ENCODE measurements at regions not wholly inside any gene's neighbourhood (a gene's known extent, or its start where the extent isn't known, plus 50 kb on each side); places are given as distances from the start of the nearest gene placed in this dataset.

DNA sequence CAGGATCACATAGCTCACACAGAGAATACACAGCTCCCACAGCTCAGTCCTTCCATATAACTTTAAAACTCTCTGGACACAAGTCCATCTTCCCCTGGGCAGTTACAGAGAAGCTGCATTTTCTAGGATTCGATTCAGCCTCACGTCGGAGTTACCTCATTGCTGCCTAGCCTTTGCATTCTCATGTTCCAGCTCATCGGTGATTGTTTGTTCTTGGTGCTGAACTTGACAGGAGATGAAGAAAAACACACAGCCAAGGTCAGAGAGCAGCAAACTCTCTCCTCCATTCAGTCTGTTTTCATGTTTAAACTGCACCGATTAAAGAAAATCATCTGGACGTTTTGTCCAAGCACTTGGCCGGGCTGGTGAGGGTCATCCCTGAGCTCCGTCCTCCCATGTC, 375.5 kb upstream of the CFAP20DC start:
- no peak for DNase-seq (ENCODE audit: low read depth in 4 of 4, low spot score in 3 of 4)

DNA sequence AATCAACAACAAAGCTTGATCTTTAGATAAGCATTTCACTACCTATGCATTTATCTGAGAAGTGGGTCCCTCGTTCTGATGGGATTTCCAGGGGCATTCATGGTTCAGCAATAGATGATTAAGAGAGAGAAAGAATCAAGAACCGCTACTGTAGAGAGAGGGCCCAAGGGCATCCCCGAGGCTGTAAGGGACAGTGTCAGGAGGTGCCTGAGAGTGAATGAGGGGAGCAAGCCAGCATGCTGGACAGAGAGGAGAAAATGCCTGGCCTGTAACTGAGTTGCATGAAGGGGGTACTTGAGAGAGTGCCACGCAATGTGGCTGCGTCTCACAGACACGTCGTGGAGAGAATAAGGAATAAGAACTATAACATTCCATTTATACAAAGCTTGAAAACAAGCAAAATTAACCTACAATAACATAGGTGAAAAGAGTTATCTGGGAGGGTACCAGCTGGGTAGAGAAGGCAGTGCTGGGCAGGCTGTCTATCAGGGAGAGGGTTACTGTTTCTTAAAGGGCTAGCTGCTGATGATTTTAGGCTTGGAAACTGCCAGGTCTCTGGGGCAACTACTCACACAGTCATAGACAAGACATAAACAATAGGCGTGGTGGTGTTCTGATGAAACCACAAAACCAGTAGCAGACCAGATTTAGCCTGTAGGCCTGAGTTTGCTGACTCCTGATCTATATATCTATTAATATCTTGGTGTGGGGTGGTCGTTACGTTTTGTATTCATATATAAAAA, 374.6 kb upstream of the CFAP20DC start:
- DNase-seq (ENCODE audit: low read depth in 4 of 4, low spot score in 3 of 4): no peak

DNA sequence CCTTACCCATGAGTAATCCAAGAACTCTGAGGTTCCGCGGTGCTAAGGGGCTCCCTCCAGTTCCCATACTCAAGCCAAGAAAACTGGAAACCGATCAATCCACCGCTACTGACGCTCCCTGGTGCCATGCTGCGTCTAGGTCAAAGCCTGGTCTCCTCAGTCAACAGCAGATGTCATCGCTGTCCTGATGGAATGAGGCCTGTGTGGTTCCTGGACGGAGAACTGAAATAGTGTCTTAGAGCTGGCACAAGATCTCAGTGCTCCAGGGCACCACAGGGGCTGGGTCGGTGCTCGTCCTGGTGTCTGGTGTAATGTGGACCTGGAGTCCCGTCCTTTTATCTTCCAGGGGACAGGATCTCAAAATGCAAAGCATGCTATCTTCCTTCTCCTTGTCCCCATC, 373.9 kb upstream of the CFAP20DC start:
- no peak for DNase-seq (ENCODE audit: low read depth in 4 of 4, low spot score in 3 of 4)

DNA sequence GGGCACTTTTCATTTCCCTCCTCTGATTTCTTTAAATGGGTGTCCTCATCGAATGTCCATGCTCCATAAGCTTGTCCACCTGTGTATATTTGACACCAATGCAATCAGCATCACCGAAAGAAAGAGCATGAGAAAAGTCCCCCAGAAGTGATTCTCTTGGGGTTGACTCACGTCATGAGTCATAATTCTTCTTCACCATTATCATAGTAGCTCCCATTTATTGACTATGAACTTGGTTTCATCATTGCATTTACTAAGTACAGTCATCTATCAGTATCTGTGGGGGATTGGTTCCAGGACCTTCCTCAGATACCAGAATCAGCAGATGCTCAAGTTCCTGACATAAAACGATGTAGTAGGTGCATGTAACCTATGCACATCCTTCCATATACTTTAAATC, 372.5 kb upstream of the CFAP20DC start:
- DNase-seq (ENCODE audit: low read depth in 4 of 4, low spot score in 3 of 4): no peak

DNA sequence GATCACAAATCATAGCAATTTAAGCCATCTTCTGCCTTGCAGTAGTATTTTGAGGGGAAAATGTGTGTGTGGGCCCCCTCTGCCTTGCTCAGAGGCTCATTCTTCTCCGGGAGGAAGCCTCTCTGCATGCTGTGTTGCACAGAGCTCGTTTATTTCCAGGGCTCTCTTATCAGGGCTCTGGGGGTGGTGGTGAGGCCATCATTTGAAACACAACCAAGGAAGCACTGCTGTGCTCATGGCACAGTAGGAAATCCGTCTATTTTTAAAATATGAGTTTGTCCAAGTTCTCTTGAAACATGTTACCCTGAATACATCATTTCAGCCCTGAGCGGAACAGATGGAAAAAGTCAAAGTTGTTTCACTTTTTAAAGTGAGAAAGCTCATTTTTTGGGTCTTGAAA, 369.0 kb upstream of the CFAP20DC start:
- no peak for DNase-seq (ENCODE audit: low read depth in 4 of 4, low spot score in 3 of 4)

DNA sequence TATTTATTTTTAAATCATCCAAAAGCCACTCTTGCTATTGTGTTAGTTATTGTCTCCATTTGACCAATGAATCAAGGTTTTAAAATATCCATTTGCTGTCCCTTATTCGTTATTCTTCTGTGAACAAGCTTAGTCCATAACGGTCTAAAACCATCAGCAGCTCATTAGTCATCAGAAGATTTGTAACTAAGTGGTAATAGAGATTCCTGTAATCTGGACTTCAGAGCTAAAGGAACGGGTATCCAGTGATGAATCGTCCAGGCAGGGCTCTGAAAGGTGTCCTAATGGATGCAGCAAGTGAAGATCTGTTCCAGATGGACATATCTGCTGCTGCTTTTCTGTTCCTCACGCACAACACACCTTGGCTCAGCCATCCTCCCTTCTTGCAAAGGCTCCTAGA, 362.7 kb upstream of the CFAP20DC start:
- no peak for DNase-seq (ENCODE audit: low read depth in 4 of 4, low spot score in 3 of 4)

DNA sequence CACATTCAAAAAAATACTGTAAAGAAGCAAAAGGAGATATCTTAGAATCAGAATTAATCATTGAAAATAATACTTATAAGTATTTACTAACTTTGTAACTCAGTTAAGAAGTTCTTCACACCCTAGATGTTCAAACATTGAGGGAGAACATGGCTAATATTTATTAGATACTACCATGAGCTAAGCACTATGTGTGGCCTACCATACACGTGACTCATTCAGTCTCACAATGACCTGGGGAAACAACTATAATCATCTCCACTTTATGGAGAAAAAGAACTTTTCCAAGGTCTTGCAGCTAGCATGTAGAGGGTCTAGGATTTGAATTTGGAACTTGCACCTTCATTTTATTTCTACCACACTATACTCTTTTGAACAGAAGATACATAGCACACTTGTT, 361.9 kb upstream of the CFAP20DC start:
- no peak for DNase-seq (ENCODE audit: low read depth in 4 of 4, low spot score in 3 of 4)

DNA sequence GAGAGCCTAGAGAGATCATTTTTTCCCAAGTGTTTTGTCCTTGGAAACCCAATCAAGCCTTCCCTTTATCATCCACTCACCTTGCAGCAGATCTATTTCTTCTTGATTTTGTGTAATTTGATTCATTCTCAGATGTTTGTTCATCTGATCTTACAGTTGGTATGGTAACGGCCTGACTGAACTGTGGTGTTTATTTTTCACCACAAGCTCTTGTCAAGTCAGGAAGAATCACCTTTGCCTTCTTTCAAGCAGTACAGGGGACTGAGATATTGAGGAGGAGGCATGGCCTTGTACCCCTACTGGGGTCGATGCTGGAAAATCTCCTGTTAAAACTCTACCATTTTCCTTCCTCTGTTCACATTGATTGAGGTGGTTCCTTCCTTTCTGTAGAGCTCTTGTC, 361.4 kb upstream of the CFAP20DC start:
- no peak for DNase-seq (ENCODE audit: low read depth in 4 of 4, low spot score in 3 of 4)

DNA sequence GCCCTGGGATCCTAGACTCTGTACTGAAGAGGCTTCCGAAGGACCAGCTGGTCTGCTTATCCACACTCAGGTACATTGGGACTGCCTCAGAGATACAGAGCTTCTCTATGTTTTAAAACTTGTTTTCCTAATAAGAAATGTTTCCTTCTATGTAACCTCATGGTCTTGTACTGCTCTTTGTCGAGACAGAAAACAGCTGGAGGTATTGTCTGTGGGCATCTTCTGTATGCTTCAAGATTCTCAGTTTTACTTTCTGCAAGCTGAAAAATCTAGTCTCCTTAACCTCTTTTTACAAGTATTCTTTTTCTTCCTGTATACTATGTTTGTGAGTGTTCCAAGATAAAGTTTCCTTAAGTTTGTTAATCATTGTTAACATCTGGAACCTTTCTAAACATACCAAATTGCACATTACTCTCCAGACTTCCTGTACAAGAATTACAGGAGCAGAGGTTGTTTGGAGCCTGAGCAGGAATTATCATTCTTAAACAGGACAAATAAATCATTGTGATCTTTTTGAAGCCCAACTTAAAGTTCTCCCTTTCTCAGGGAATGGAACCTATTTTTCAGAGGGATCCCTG, 358.3 kb upstream of the CFAP20DC start:
- peak in 2 of 4 donors; percentile 15 to 24 for DNase-seq (ENCODE audit: low read depth in 4 of 4, low spot score in 3 of 4)

DNA sequence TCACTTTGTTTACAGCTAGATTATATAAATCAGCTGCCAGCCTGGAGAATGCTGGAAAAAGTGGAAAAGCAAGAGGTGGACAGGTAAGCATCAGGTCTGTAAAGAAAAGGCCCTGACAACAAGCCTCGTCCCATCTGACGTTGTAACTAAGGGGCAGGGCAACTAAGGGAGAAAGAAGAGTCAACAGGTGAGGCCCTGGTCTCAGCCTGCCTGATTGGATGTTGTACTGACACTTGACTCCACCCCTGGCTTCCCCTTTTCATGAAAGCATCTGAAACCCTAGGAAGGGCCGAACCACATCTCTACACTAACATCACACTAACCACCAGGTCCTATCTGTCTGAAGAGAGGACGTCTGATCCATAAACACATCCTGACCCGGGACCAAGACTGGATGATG, 357.6 kb upstream of the CFAP20DC start:
- DNase-seq (ENCODE audit: low read depth in 4 of 4, low spot score in 3 of 4): no peak

DNA sequence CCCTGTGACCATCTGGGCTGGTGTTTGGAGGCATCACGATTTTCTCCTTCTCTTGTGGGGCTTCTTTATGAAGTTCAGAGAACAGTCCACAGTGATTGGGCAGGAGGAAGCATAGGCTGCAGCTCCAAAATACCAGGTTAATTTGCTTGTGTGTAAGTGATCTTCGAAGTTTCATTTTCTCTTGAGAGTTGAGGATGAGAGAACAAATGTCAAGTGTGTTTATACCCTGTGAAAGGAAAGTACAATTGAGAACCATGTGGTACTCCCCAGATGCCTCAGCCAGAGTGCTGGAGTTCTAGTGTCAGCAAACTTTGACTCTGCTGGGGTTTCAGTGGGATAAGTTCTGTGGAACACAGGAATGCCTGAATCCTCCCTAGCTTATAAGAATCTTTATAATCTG, 357.1 kb upstream of the CFAP20DC start:
- no peak for DNase-seq (ENCODE audit: low read depth in 4 of 4, low spot score in 3 of 4)

DNA sequence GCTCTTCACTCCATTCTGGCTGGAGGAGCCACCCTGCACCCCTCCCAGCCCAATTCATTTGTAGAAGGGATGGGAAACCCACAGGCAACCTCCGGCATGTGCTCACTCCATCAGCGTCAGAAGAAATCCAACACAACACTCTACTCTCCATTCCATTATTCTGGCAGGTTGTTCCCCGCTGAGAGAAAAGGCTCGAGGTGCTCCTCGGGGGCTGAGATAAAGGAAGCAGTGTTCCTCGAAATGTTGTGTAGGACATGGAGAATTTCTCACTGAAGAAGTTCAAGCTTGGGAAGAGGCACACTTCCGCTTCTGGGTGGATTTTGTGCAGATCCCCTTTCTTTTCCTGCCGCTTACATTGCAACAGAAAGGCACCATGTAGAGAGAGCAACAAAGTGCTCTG, 355.0 kb upstream of the CFAP20DC start:
- no peak for DNase-seq (ENCODE audit: low read depth in 4 of 4, low spot score in 3 of 4)

DNA sequence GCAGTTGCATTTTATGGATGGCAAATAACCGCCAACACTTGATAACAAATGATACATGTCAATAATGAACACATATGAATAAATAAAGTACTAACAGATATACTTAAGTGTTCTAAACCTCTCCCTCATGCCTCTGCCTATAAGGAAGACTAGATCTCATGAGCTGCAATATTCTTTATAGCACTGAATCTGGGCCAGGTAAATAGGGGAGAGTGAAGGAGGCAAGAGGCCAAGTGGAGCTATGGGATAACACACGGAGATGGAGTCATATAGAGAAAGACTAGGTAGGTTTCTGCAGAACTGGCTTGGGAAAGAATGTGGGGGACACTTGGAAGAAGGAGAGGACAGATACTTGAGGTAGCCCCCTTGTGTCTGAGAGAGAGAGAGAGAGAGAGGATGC, 354.2 kb upstream of the CFAP20DC start:
- DNase-seq (ENCODE audit: low read depth in 4 of 4, low spot score in 3 of 4): no peak

DNA sequence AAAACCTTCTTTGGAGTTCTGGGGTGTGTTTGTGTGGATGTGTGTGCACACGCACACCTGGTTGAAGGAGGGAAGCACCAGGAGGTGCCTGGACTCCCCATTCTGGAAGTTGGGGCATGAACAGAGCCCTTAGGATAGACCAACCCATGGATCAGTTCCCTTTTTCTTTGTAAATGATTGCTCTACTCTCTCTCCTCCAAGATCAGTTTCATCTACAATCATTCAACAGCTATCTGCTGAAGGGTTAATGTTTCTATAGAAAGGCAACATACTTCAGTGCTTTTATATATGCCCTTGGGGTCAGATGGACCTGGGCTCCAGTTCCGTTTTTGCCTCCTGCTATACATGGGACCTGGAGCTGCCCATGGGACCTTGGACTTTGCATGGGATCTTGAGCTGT, 352.1 kb upstream of the CFAP20DC start:
- DNase-seq (ENCODE audit: low read depth in 4 of 4, low spot score in 3 of 4): no peak

DNA sequence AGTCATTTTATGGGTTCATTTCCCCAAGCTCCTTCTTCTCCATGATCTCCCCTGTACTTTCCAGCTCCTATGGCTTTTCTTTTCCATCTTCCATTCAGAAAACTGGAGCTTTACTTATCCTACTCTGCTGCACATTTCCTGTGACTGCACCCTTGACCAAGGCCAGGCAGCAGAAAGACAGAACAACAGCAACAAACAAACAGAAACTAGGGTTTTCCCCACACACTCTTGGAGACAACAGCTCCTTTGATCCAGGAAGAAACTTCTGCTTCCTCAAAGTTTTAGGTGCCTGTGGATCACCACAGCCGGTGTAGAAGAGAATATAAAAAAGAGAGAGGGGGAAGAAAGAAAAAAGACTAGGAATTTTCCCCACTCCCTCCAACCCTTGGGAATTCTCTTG, 342.3 kb upstream of the CFAP20DC start:
- DNase-seq (ENCODE audit: low read depth in 4 of 4, low spot score in 3 of 4): no peak

DNA sequence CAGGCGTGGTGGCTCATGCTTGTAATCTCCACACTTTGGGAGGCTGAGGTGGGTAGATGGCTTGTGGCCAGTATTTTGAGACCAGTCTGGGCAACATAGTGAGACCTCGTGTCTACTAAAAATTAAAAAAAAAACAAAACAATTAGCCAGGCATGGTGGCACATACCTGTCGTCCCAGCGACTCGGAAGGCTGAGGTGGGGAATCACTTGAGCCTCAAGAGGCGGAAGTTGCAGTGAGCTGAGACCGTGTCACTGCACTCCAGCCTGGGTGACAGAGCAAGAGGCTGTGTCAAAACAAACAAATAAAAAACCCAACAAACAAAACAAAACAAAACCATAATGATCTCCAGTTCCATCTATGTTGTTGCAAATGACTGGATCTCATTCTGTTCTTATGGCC, 341.3 kb upstream of the CFAP20DC start:
- no peak for DNase-seq (ENCODE audit: low read depth in 4 of 4, low spot score in 3 of 4)

DNA sequence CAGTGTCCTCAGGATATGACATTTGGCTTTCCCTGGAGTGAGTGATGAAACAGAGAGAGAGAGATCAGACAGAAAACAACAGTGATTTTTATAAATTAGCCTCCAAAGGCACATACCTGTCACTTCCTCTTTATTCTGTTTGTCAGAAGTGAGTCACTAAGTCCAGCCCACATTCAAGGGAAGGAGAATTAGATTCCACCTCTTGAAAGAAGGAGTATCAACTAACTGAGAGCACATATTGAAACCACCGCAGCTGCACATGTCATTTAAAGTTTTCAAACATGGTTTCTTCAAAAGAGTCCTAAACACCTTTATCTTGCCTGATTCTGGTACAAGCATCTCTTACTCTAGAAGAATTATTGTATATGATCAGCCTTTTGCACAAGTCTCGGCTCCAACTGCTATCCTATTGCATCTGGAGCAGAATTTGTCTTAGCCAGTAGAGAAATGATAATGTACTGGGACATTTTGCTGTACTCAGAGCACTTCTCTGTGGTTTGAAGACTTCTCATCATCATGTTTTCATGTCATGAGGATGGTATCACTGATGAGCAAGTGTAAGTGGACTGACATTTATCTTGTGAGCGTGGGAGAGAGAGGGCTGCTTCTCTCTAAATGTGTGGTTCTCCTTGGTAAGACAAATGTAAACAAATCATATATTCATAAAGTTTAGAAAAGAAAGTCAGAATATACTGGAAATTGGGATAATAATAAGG, 338.9 kb upstream of the CFAP20DC start:
- no peak for DNase-seq (ENCODE audit: low read depth in 4 of 4, low spot score in 3 of 4)

DNA sequence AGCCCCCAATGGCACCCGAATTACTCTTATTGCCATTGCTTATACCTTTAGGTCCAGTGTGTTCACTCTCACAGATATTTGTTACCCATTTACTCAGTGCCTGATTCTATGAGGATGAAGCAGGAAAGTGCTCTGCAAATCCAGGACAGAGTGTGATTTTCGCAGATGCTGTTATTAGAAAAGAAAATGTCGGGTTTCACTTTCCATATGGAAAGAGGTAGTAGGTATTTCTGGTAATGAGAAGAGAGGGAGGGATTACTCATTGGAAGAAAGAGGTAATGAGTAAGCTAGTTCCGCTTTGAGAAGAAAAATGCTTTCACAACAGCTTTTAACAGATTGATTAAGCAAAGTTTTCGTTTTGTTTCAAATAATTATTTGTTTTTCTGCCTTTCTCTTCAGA, 336.3 kb upstream of the CFAP20DC start:
- DNase-seq (ENCODE audit: low read depth in 4 of 4, low spot score in 3 of 4): no peak

DNA sequence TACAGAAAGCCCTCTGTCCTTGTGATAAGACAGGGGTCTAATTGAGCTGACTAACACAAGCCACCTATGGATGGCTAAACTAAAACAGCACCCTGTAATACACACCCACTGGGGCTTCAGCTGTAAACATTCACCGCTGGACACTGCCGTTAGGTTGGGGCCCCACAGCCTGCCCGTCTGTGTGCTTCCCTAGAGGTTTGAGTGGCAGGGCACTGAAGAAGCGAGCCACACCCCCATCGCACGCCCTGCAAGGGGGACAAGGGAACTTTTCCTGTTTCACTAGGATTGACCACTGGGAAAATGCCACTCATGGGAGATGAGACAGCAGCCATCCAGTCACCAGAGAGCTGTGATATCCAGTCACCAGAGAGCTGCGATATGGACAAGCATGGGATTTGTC, 335.7 kb upstream of the CFAP20DC start:
- no peak for DNase-seq (ENCODE audit: low read depth in 4 of 4, low spot score in 3 of 4)

DNA sequence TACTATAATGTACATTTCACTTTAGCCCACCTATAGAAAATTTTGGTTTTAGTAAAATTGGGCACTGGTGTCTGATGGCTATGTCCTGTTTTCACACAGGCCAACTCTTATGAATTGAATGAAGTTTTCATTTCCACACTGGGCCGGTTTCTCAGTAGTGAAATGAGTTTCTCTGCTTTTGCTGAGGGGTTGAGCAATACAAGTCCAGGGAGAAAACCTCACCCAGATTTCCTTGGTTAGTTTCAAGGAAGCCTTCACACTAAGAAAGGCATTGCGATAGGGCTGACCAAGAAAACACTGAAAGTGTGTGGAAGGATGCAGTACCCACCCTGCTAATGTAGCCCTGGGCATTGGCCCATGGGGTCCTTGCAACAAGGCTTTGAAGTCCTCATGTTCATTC, 331.5 kb upstream of the CFAP20DC start:
- no peak for DNase-seq (ENCODE audit: low read depth in 4 of 4, low spot score in 3 of 4)

DNA sequence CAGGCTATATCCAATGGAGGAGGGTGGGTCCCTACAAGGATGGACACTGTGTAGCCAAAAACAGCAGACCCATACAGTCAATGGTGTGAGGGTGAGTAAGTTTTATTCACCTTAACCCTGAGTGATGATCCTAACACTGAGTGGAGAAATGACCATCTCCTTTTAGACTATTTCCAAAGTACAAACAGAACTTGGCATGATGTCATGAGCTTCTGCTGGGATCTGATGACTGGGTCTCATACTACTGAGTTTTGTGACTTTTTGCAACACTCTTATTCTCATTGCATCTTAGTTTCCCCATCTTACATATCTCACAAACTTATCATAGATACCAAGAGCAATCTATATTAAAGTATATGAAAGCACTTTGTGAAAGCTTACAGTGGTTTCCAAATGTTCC, 330.3 kb upstream of the CFAP20DC start:
- no peak for DNase-seq (ENCODE audit: low read depth in 4 of 4, low spot score in 3 of 4)

DNA sequence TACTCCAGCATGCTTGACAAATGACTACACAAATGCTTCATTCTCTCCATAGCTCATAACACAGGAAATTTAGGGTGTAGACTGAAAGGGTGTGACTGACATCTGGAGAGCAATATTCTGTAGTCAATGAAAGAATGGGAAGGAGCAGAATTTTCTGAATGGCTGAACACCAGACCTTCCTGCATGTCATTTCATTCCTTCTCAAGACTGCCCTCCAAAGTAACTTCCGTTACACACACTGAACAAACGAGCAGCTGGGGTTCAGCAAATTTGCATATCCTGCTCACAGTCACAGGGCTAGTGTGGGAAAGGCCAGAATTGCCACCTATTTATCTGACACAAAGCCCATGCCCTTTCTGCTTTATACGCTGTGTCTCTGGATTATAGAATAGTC, 325.0 kb upstream of the CFAP20DC start:
- DNase-seq (ENCODE audit: low read depth in 4 of 4, low spot score in 3 of 4): no peak

All from left renal pelvis (tissue), 4 donors.